Panc1 (cell line): ENCODE measurements at regions not wholly inside any gene's neighbourhood (a gene's known extent, or its start where the extent isn't known, plus 50 kb on each side); places are given as distances from the start of the nearest gene placed in this dataset.

Experiments
- ATAC-seq: fragments of 200-7000 bp; cut with Tn5 transposase; 2 replicates; pipeline ENCODE4 v1.9.1; 2020; ENCODE audit warnings: mild to moderate bottlenecking, moderate library complexity
- BruUV-seq: library from RNA; stranded (reverse); fragments of 400-500 nt; replicated peaks from 2 replicates; lab custom pipeline; 2021; lab: Mats Ljungman, UMichigan
- CTCF ChIA-PET: fragments of 300-600 bp; sonication (Branson Sonifier 250); formaldehyde crosslinking; loops from one replicate; lab custom pipeline; 2022; ENCODE audit warnings: antibody characterized with exemption; lab: Charles Lee
- POLR2A ChIA-PET: fragments of 300-600 bp; sonication (Branson Sonifier 250); formaldehyde crosslinking; loops from one replicate; lab custom pipeline; 2022; ENCODE audit warnings: antibody characterized with exemption; lab: Charles Lee
- DNase-seq: peaks from one replicate; pipeline ENCODE4 v3.0.0-alpha.2; 2010; ENCODE audit warnings: low read depth, low spot score
- H3K27ac ChIP-seq: 2 replicates; pipeline ENCODE4 v1.5.1; 2011; ENCODE audit warnings: mild to moderate bottlenecking, low read length, inconsistent platforms
- H3K27me3 ChIP-seq: fragments of 200-500 bp; sonication (Bioruptor generic); 2 replicates; pipeline ENCODE4 v1.6.0; 2014; ENCODE audit warnings: low read length, inconsistent platforms; ENCODE audit not compliant: control insufficient read depth, insufficient read depth
- H3K36me3 ChIP-seq: fragments of 200-500 bp; sonication (Bioruptor generic); 2 replicates; pipeline ENCODE4 v1.5.1; 2014; ENCODE audit warnings: inconsistent platforms, mild to moderate bottlenecking, low read length, moderate library complexity; ENCODE audit not compliant: control insufficient read depth, insufficient read depth
- H3K4me1 ChIP-seq: 2 replicates; pipeline ENCODE4 v1.5.1; 2011; ENCODE audit warnings: inconsistent platforms, mild to moderate bottlenecking, low read length, moderate library complexity; ENCODE audit not compliant: control insufficient read depth, insufficient read depth
- H3K4me3 ChIP-seq, 2 experiments: 2 replicates each; pipeline ENCODE4 v1.5.1; 2011 to 2012; ENCODE audit warnings: low read depth in 2 of 2, low read length in 2 of 2, mild to moderate bottlenecking in 2 of 2, inconsistent platforms in 1 of 2, moderate library complexity in 1 of 2
- H3K9me3 ChIP-seq: fragments of 200-500 bp; sonication (Bioruptor generic); 2 replicates; pipeline ENCODE4 v1.5.1; 2014; ENCODE audit warnings: low read depth, mild to moderate bottlenecking, inconsistent platforms, low read length, moderate library complexity; ENCODE audit not compliant: control insufficient read depth, insufficient read depth
- CTCF ChIP-seq: fragments of 450-650 bp; IDR thresholded peaks from 2 replicates; pipeline ENCODE4 v1.5.1; 2017; ENCODE audit warnings: mild to moderate bottlenecking
- POLR2AphosphoS5 ChIP-seq: IDR thresholded peaks from 2 replicates; pipeline ENCODE4 v1.6.1; 2012; ENCODE audit warnings: mild to moderate bottlenecking, low read depth, low read length, moderate library complexity
- REST ChIP-seq, 2 experiments: IDR thresholded peaks; 2 replicates each; pipeline ENCODE4 v1.6.1; 2011 to 2012; ENCODE audit warnings: low read depth in 2 of 2, control low read depth in 1 of 2, low read length in 1 of 2, mild to moderate bottlenecking in 1 of 2, moderate library complexity in 1 of 2; ENCODE audit not compliant: insufficient read depth in 1 of 2
- SIN3A ChIP-seq: IDR thresholded peaks from 2 replicates; pipeline ENCODE4 v1.6.1; 2012; ENCODE audit warnings: low read depth, mild to moderate bottlenecking, low read length, moderate library complexity, borderline replicate concordance; ENCODE audit not compliant: insufficient read depth
- TCF7L2 ChIP-seq: IDR thresholded peaks from 2 replicates; pipeline ENCODE4 v1.6.1; 2011; ENCODE audit warnings: mild to moderate bottlenecking, low read depth, low read length, inconsistent platforms
- in situ Hi-C: cut with HindIII; loops from 2 replicates; pipeline ENCODE4 v1.10.0; 2016; ENCODE audit warnings: low sequenced_read_pairs, low pct_unique_long_range_greater_than_20kb
- intact Hi-C: fragments of 100-400 bp; cut with micrococcal nuclease; formaldehyde crosslinking; loops from one replicate; pipeline ENCODE4 v1.10.0; 2022; ENCODE audit not compliant: unreplicated experiment

- in situ Hi-C loops, result no loop called here
Observed at GRCh38 chr7:86248977-86249376, 394.7 kb upstream of the GRM3 start.

GRCh38 chr7:86243171-86243570 lies 400.5 kb upstream of the GRM3 start:
- Histone ChIP-seq H3K36me3 (no peaks in the 10 kb centered on the region), H3K27ac (no peak overlapping the region), H3K4me1 (no peaks in the 10 kb centered on the region), H3K9me3 (no peaks in the 10 kb centered on the region), H3K4me3 (no peak overlapping the region), H3K27me3 (no peaks in the 10 kb centered on the region)
- BruUV-seq, result no TSS peak
- in situ Hi-C loops (no loop called here), intact Hi-C loops (no loop called here)
- POLR2A ChIA-PET, result no interaction called here
- CTCF ChIA-PET, result no interaction called here
- ATAC-seq (no peak), DNase-seq (no peak)
- TF ChIP-seq REST (IDR thresholded peaks at IDR 0.05; ENCODE audit: insufficient read depth in 1 of 2, low read depth in 2 of 2, low read length in 1 of 2) (no peak), SIN3A (no peak), TCF7L2 (no peak)

More at GRCh38 chr7:86248977-86249376, 394.7 kb upstream of the GRM3 start:
- H3K4me3 ChIP-seq, result no peak overlapping the region
- no TSS peak for BruUV-seq
- H3K27me3 ChIP-seq, result no peaks in the 10 kb centered on the region
- TF ChIP-seq POLR2AphosphoS5 (no peak), CTCF (no peak), REST (IDR thresholded peaks at IDR 0.05; ENCODE audit: insufficient read depth in 1 of 2, low read depth in 2 of 2, low read length in 1 of 2) (no peak), SIN3A (no peak), TCF7L2 (no peak)
- intact Hi-C loops, result no loop called here
- ChIA-PET POLR2A (interaction anchor here (0.5 kb wide), 1 partner anchor 218 kb away, joined by 5 read pairs; no protein-coding TSS in a partner anchor), CTCF (no interaction called here)
- ATAC-seq (no peak), DNase-seq (no peak)
- H3K27ac ChIP-seq, result no peak overlapping the region
- no peaks in the 10 kb centered on the region for H3K4me1 ChIP-seq
- H3K9me3 ChIP-seq, result no peaks in the 10 kb centered on the region
- no peaks in the 10 kb centered on the region for H3K36me3 ChIP-seq
